MM.1S (cell line): ENCODE measurements at regions not wholly inside any gene's neighbourhood (a gene's known extent, or its start where the extent isn't known, plus 50 kb on each side); places are given as distances from the start of the nearest gene placed in this dataset.

Experiments used
- DNase-seq: peaks from one replicate; pipeline ENCODE4 v3.0.0-alpha.2; 2015
- H2AFZ ChIP-seq: fragments of 300-600 bp; sonication (generic); 2 replicates; pipeline ENCODE4 v1.6.0; 2016; ENCODE audit warnings: antibody characterized with exemption, low read length
- H3F3A ChIP-seq: fragments of 300-600 bp; sonication (generic); 2 replicates; pipeline ENCODE4 v1.6.1; 2016; ENCODE audit warnings: mild to moderate bottlenecking, antibody characterized with exemption, low read length, moderate library complexity, mixed read lengths; ENCODE audit not compliant: insufficient read depth
- H3K27ac ChIP-seq: fragments of 300-600 bp; sonication (generic); 2 replicates; pipeline ENCODE4 v1.5.1; 2016; ENCODE audit warnings: mild to moderate bottlenecking, low read length
- H3K27me3 ChIP-seq: fragments of 300-600 bp; sonication (generic); replicated peaks from 2 replicates; pipeline ENCODE4 v1.6.0; 2016; ENCODE audit warnings: low read length; ENCODE audit not compliant: insufficient read depth
- H3K36me3 ChIP-seq: fragments of 300-600 bp; sonication (generic); replicated peaks from 2 replicates; pipeline ENCODE4 v1.6.1; 2016; ENCODE audit warnings: mild to moderate bottlenecking, low read length, mixed read lengths; ENCODE audit not compliant: insufficient read depth
- H3K4me1 ChIP-seq: fragments of 300-600 bp; sonication (generic); 2 replicates; pipeline ENCODE4 v1.6.1; 2016; ENCODE audit warnings: low read length, mixed read lengths
- H3K4me2 ChIP-seq: fragments of 300-600 bp; sonication (generic); 2 replicates; pipeline ENCODE4 v1.6.0; 2016; ENCODE audit warnings: low read depth, low read length
- H3K4me3 ChIP-seq: fragments of 300-600 bp; sonication (generic); 2 replicates; pipeline ENCODE4 v1.5.1; 2016; ENCODE audit warnings: low read length, mixed read lengths
- H3K79me2 ChIP-seq: fragments of 300-600 bp; sonication (generic); 2 replicates; pipeline ENCODE4 v1.6.1; 2016; ENCODE audit warnings: mixed run types, low read length, mixed read lengths
- H3K9ac ChIP-seq: fragments of 300-600 bp; sonication (generic); 2 replicates; pipeline ENCODE4 v1.6.1; 2016; ENCODE audit warnings: low read length, mixed read lengths
- H3K9me2 ChIP-seq: fragments of 300-600 bp; sonication (generic); replicated peaks from 2 replicates; pipeline ENCODE4 v1.6.1; 2016; ENCODE audit warnings: mild to moderate bottlenecking, low read length, mixed read lengths; ENCODE audit not compliant: insufficient read depth
- H3K9me3 ChIP-seq: fragments of 300-600 bp; sonication (generic); replicated peaks from 2 replicates; pipeline ENCODE4 v1.6.1; 2016; ENCODE audit warnings: mild to moderate bottlenecking, low read length, mixed read lengths; ENCODE audit not compliant: insufficient read depth
- H4K20me1 ChIP-seq: fragments of 300-600 bp; sonication (generic); 2 replicates; pipeline ENCODE4 v1.6.1; 2016; ENCODE audit warnings: mild to moderate bottlenecking, low read length, moderate library complexity, mixed read lengths; ENCODE audit not compliant: insufficient read depth
- CTCF ChIP-seq: fragments of 300-600 bp; sonication (generic); IDR thresholded peaks from 2 replicates; pipeline ENCODE4 v1.5.1; 2016; ENCODE audit warnings: antibody characterized with exemption, low read length, mixed read lengths
- EZH2 ChIP-seq: fragments of 300-600 bp; sonication (generic); optimal IDR thresholded peaks from 2 replicates; pipeline ENCODE3; 2017; ENCODE audit warnings: low read depth, mild to moderate bottlenecking, antibody characterized with exemption, low read length, mixed read lengths
- EZH2phosphoT487 ChIP-seq: fragments of 300-600 bp; sonication (generic); IDR thresholded peaks from 2 replicates; pipeline ENCODE4 v1.6.1; 2018; ENCODE audit warnings: antibody characterized with exemption, low read length

GRCh38 chr18:45174629-45175136 is 440.6 kb upstream of the SLC14A2 start:
- no peaks in the 10 kb centered on the region for H4K20me1 ChIP-seq
- TF ChIP-seq EZH2 (no peak), CTCF (no peak)
- H3K4me3 ChIP-seq = no peak overlapping the region
- no peak for DNase-seq
- H3F3A ChIP-seq = no peaks in the 10 kb centered on the region
- no peak overlapping the region for H2AFZ ChIP-seq
- no peaks in the 10 kb centered on the region for H3K9me2 ChIP-seq
- H3K4me1 ChIP-seq = no peaks in the 10 kb centered on the region
- no peaks in the 10 kb centered on the region for H3K27me3 ChIP-seq
- no peaks in the 10 kb centered on the region for H3K79me2 ChIP-seq
- H3K4me2 ChIP-seq = no peak overlapping the region
- H3K9ac ChIP-seq = no peak overlapping the region
- no peaks in the 10 kb centered on the region for H3K9me3 ChIP-seq
- H3K36me3 ChIP-seq = no peaks in the 10 kb centered on the region
- no peak overlapping the region for H3K27ac ChIP-seq

- H3K27me3 ChIP-seq = no peaks in the 10 kb centered on the region
- H2AFZ ChIP-seq = no peak overlapping the region
- no peaks in the 10 kb centered on the region for H3K79me2 ChIP-seq
- no peak overlapping the region for H3K9ac ChIP-seq
- no peak overlapping the region for H3K4me3 ChIP-seq
- H3K9me2 ChIP-seq = no peaks in the 10 kb centered on the region
- no peak for TF ChIP-seq EZH2phosphoT487
- TF ChIP-seq EZH2 = no peak
- TF ChIP-seq CTCF = no peak
- no peaks in the 10 kb centered on the region for H4K20me1 ChIP-seq
- H3K36me3 ChIP-seq = no peaks in the 10 kb centered on the region
- no peaks in the 10 kb centered on the region for H3K4me1 ChIP-seq
- H3K9me3 ChIP-seq = no peaks in the 10 kb centered on the region
- no peak overlapping the region for H3K27ac ChIP-seq
- no peak overlapping the region for H3K4me2 ChIP-seq
- H3F3A ChIP-seq = no peaks in the 10 kb centered on the region
- DNase-seq = no peak
Measured at GRCh38 chr18:45175511-45175910, 439.8 kb upstream of the SLC14A2 start.

GRCh38 chr18:45186832-45187231 is 428.4 kb upstream of the SLC14A2 start:
- TF ChIP-seq EZH2 (no peak), CTCF (no peak), EZH2phosphoT487 (no peak)
- Histone ChIP-seq H3K4me2 (no peak overlapping the region), H3F3A (no peaks in the 10 kb centered on the region), H4K20me1 (no peaks in the 10 kb centered on the region), H3K27ac (no peak overlapping the region), H3K27me3 (no peaks in the 10 kb centered on the region), H3K9me2 (no peaks in the 10 kb centered on the region), H3K9me3 (no peaks in the 10 kb centered on the region), H3K36me3 (no peaks in the 10 kb centered on the region), H3K4me1 (no peaks in the 10 kb centered on the region), H3K4me3 (no peak overlapping the region), H3K9ac (no peak overlapping the region), H3K79me2 (no peaks in the 10 kb centered on the region), H2AFZ (no peak overlapping the region)
- DNase-seq = no peak
